ENCODE measurements at regions not wholly inside any gene's neighbourhood (a gene's known extent, or its start where the extent isn't known, plus 50 kb on each side); places are given as distances from the start of the nearest gene placed in this dataset.

DNA sequence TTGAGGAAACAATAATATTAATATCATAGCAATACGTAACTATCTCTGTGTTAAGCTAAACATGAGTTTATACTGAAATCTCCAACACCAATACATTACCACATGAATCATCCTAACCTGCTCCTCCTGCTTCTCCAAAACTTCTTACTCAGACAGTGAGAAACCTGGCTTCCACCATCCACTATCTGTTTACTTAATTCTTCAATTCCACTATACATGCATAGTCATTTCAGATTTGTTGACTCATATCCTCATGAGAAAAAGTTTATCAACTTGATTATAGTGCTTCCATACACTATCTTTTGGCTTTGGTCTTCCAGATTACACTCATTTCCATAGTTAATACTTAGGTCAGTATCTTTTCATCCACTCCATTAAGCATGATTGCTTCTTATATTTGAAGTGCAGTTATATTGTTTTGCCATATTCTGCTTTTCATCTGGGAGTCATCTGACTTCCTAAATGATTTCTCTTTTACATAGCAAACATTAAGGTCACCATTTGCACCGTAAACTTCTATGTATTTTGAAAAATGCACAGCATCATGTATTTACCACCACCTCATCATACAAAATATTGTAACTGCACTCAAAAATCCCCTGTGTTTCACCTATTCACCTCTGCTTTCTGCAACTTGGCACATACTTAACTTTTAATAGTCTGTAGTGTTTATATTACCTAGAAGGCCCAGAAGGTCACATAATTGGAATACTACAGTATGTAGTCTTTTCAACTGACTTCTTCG, 970.6 kb downstream of the DIPK2A start:
- Mint-ChIP-seq H3K4me1 (ENCODE audit: low read depth) (no peaks in the 10 kb centered on the region), H3K36me3 (ENCODE audit: insufficient read depth) (no peaks in the 10 kb centered on the region), H3K27ac (no peak overlapping the region), H3K9me3 (ENCODE audit: low read depth) (peaks cover 9% of the 10 kb centered on the region), H3K4me3 (ENCODE audit: low read depth) (no peak overlapping the region), H3K27me3 (no peaks in the 10 kb centered on the region)
- no peak for DNase-seq (ENCODE audit: low spot score, unreplicated experiment)
- TF ChIP-seq, protein P1, sequence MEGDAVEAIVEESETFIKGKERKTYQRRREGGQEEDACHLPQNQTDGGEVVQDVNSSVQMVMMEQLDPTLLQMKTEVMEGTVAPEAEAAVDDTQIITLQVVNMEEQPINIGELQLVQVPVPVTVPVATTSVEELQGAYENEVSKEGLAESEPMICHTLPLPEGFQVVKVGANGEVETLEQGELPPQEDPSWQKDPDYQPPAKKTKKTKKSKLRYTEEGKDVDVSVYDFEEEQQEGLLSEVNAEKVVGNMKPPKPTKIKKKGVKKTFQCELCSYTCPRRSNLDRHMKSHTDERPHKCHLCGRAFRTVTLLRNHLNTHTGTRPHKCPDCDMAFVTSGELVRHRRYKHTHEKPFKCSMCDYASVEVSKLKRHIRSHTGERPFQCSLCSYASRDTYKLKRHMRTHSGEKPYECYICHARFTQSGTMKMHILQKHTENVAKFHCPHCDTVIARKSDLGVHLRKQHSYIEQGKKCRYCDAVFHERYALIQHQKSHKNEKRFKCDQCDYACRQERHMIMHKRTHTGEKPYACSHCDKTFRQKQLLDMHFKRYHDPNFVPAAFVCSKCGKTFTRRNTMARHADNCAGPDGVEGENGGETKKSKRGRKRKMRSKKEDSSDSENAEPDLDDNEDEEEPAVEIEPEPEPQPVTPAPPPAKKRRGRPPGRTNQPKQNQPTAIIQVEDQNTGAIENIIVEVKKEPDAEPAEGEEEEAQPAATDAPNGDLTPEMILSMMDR (IDR thresholded peaks at IDR 0.05; ENCODE audit: unreplicated experiment) = no peak

DNA sequence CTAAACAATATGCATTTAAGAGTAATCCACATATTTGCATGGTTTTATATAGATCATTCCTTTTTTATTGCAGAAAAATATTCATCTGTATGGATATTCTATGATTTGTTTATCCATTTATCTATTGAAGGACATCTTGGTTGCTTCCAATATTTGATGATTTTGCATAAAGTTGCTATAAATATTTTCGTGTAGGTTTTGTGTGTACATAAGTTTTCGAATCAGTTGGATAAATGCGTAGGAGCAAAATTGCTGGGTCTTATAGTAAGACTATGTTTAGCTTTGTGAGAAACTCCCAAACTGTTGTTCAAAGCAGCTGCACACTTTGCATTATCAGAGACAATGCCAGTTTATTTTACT, 971.2 kb downstream of the DIPK2A start:
- no peak for DNase-seq (ENCODE audit: low spot score, unreplicated experiment)
- Mint-ChIP-seq H3K27ac (no peak overlapping the region), H3K36me3 (ENCODE audit: insufficient read depth) (no peaks in the 10 kb centered on the region), H3K4me1 (ENCODE audit: low read depth) (no peaks in the 10 kb centered on the region), H3K27me3 (no peaks in the 10 kb centered on the region), H3K4me3 (ENCODE audit: low read depth) (no peak overlapping the region), H3K9me3 (ENCODE audit: low read depth) (peaks cover 9% of the 10 kb centered on the region)
- TF ChIP-seq, protein P1 (IDR thresholded peaks at IDR 0.05; ENCODE audit: unreplicated experiment) = no peak

DNA sequence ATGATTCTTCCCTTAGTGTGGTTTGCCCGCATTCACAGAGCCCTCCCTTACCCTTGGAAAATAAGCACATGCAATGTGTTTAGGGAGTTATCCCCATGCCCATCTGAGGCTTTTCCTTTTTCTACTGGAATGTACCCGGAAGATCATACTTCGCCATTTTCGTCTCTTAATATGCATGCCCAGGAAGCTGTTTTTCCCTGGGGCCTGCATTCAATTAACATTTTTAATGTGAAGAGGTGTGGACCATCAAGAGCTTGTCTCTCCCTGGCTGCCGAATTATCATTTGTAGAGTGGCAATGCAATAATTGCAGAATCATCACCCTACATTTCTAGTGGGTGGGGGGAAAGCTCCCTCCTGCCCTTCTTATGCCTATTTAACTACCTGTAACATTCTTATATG, 976.3 kb downstream of the DIPK2A start:
- Mint-ChIP-seq H3K36me3 (ENCODE audit: insufficient read depth) (no peaks in the 10 kb centered on the region), H3K4me1 (ENCODE audit: low read depth) (no peaks in the 10 kb centered on the region), H3K27me3 (no peaks in the 10 kb centered on the region), H3K9me3 (ENCODE audit: low read depth) (peaks cover 9% of the 10 kb centered on the region), H3K4me3 (ENCODE audit: low read depth) (no peak overlapping the region), H3K27ac (no peak overlapping the region)
- no peak for DNase-seq (ENCODE audit: low spot score, unreplicated experiment)
- TF ChIP-seq, protein P1 (IDR thresholded peaks at IDR 0.05; ENCODE audit: unreplicated experiment) = no peak

DNA sequence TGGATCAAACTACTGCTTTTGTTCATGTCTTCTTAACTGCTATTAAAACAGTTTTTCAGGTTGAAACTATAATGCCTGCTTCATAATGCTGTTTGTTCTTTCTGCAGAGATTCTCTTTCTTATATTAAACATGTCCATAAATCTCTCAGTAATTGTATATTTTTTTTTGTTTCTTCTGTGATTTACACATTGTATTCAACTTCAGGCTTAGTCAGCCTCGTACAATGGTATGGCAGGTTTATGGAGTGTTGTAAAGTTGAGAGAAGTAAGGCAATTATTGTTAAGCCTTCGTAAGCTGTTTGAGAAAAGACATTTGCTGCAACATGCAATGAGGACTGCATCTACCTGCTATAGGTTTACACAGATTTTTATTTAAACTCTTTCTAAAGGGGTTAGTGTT, 977.1 kb downstream of the DIPK2A start:
- TF ChIP-seq, protein P1 (IDR thresholded peaks at IDR 0.05; ENCODE audit: unreplicated experiment) = no peak
- Mint-ChIP-seq H3K9me3 (ENCODE audit: low read depth) (peaks cover 9% of the 10 kb centered on the region), H3K4me3 (ENCODE audit: low read depth) (no peak overlapping the region), H3K27ac (no peak overlapping the region), H3K36me3 (ENCODE audit: insufficient read depth) (no peaks in the 10 kb centered on the region), H3K4me1 (ENCODE audit: low read depth) (no peaks in the 10 kb centered on the region), H3K27me3 (no peaks in the 10 kb centered on the region)
- no peak for DNase-seq (ENCODE audit: low spot score, unreplicated experiment)

DNA sequence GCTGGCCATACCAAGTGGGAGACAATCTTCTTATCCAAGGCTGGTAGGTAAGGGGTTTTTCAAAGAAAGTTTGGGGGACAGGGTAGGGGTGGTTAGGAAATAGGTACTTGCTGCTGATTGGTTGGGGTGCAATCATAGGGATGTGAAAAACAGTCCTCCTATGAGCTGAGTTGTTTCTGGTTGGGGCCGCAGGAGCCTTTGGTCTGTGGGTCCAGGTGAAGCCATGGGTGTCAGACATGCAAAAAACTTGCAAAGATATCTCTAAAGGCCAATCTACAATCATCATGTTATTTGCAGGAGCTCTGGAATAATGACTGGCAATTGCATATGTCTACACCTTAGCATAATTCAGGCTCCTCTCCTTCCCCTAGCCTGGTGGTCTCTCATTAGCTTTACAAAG, 982.3 kb downstream of the DIPK2A start:
- Mint-ChIP-seq H3K27ac (no peak overlapping the region), H3K4me1 (ENCODE audit: low read depth) (no peaks in the 10 kb centered on the region), H3K27me3 (no peaks in the 10 kb centered on the region), H3K4me3 (ENCODE audit: low read depth) (no peak overlapping the region), H3K36me3 (ENCODE audit: insufficient read depth) (no peaks in the 10 kb centered on the region), H3K9me3 (ENCODE audit: low read depth) (no peaks in the 10 kb centered on the region)
- no peak for DNase-seq (ENCODE audit: low spot score, unreplicated experiment)
- TF ChIP-seq, protein P1 (IDR thresholded peaks at IDR 0.05; ENCODE audit: unreplicated experiment) = no peak

All from progenitor cell of endocrine pancreas (in vitro differentiated cells).